Adrenal gland (tissue), 5 donors: ENCODE measurements at regions not wholly inside any gene's neighbourhood (a gene's known extent, or its start where the extent isn't known, plus 50 kb on each side); places are given as distances from the start of the nearest gene placed in this dataset.

Experiments
- CTCF ChIP-seq, 6 experiments: fragments of 450-650 bp in 4 of 6; fragments of 200-600 bp in 2 of 6; sonication (generic) in 1 of 6; IDR thresholded peaks; 1 replicate in 5 of 6; 2 replicates in 1 of 6; pipeline versions ENCODE4 v1.5.1 to v1.8.0; 2016 to 2021; ENCODE audit warnings: antibody characterized with exemption in 6 of 6, mild to moderate bottlenecking in 2 of 6, moderate library complexity in 1 of 6
- POLR2A ChIP-seq, 2 donors: fragments of 450-650 bp; IDR thresholded peaks; one replicate each; pipeline ENCODE4 v1.6.1; 2017; ENCODE audit warnings: antibody characterized with exemption in 2 of 2, mild to moderate bottlenecking in 2 of 2, moderate library complexity in 1 of 2
- donor health status: DM: no; HTN: no; CAD: no.

GRCh38 chr2:22420076-22420475, 964.9 kb upstream of the KLHL29 start:
- no peak for TF ChIP-seq CTCF (IDR thresholded peaks at IDR 0.05)
- no peak for TF ChIP-seq POLR2A (IDR thresholded peaks at IDR 0.05)
